Activated CD4-positive, alpha-beta T cell treated with anti-CD3 and anti-CD28 coated beads for 36 hours (primary cell): ENCODE measurements at regions not wholly inside any gene's neighbourhood (a gene's known extent, or its start where the extent isn't known, plus 50 kb on each side); places are given as distances from the start of the nearest gene placed in this dataset.
"Not testable (repeated sequence)": the region's sequence is repeated elsewhere in the genome, so short reads cannot be mapped to it uniquely, and the experiment has no call there.

Experiments
- ATAC-seq: fragments of 200-7000 bp; cut with Tn5 transposase; one replicate; pipeline ENCODE4 v1.10.0; 2021; ENCODE audit warnings: mild to moderate bottlenecking, moderate library complexity
- CTCF ChIA-PET: fragments of 350-600 bp; sonication (Branson Sonifier 250); formaldehyde crosslinking; loops from one replicate; lab custom pipeline; 2021; ENCODE audit warnings: antibody characterized with exemption; lab: Charles Lee
- POLR2A ChIA-PET: fragments of 350-600 bp; sonication (Branson Sonifier 250); formaldehyde crosslinking; loops from one replicate; lab custom pipeline; 2021; ENCODE audit warnings: antibody characterized with exemption, inconsistent platforms; lab: Charles Lee
- DNase-seq: peaks from one replicate; pipeline ENCODE4 v3.0.0-alpha.2; 2020
- H3K27ac Mint-ChIP-seq: one replicate; pipeline ENCODE4 v1.8.0; 2021; ENCODE audit warnings: mixed read lengths
- H3K27me3 Mint-ChIP-seq: one replicate; pipeline ENCODE4 v1.8.0; 2021; ENCODE audit warnings: mixed read lengths
- H3K36me3 Mint-ChIP-seq: one replicate; pipeline ENCODE4 v1.8.0; 2021; ENCODE audit warnings: low read depth, mixed read lengths
- H3K4me1 Mint-ChIP-seq: one replicate; pipeline ENCODE4 v1.8.0; 2021; ENCODE audit warnings: mixed read lengths
- H3K4me3 Mint-ChIP-seq: one replicate; pipeline ENCODE4 v1.8.0; 2021; ENCODE audit warnings: mild to moderate bottlenecking, moderate library complexity, mixed read lengths
- H3K9me3 Mint-ChIP-seq: one replicate; pipeline ENCODE4 v1.8.0; 2021; ENCODE audit warnings: low read depth, mixed read lengths
- intact Hi-C, 2 experiments: fragments of 100-400 bp; cut with DNase I in 1 of 2; cut with micrococcal nuclease in 1 of 2; formaldehyde crosslinking; loops; one replicate each; pipeline versions ENCODE4 v1.14.2 to v1.15.1; 2022 to 2024; cut with DNase I, micrococcal nuclease

DNA sequence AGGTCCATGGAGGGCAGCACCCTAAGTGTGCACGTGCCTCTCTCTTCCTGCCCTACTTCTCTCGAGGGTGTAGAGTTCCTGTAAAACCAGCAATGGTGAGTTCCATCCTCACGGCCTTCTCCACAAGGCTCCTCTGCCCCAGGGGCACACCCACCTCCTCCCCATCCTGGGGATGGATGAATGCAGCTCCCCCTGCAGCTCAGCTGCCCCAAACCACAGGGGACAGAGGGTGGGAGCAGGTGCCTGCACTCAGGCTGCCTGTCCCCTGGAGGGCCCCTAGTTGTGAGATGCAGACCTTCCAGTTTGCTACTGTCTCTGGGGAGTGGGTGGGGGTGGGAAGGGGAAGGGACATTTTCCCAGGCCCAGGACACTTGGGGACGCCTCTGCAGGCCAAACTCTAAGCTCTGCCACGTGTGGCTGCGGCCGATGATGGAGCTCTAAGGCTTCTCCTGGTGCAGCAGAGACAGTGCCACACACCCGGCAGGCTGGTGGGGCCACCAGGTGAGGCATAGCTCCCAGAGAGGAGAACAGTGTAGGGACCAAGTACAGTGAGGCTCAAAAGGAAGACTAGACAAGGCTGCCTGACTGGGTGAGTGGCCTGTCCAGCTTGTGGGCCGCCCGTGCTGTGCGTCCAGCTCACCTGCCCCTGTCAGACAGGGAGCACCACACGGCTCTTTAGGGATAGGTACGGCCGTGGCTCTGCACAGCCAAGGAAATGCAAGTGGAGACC lies 540.9 kb downstream of the TBC1D22A start:
- no peaks in the 10 kb centered on the region for H3K4me1 Mint-ChIP-seq
- CTCF ChIA-PET, result no interaction called here
- ATAC-seq (no peak), DNase-seq (no peak)
- peaks cover 1% of the 10 kb centered on the region for H3K9me3 Mint-ChIP-seq
- POLR2A ChIA-PET, result no interaction called here
- no peak overlapping the region for H3K27ac Mint-ChIP-seq
- no peak overlapping the region for H3K4me3 Mint-ChIP-seq
- no peaks in the 10 kb centered on the region for H3K36me3 Mint-ChIP-seq
- intact Hi-C loops, result no loop called here
- H3K27me3 Mint-ChIP-seq, result no peaks in the 10 kb centered on the region

DNA sequence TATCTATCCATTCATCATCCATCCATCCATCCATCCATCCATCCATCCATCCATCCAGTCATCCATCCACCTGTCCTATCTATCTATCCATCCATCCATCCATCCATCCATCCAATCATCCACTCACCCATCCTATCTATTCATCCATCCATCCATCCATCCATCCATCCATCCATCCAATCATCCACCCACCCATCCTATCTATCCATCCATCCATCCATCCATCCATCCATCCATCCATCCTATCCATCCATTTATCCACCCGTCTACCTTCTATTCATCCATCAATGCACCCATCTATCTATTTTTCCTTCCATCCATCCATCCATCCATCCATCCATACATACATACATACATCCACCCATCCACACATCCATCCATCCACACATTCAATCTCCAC lies 540.1 kb downstream of the TBC1D22A start:
- CTCF ChIA-PET, result interaction anchor here (0.6 kb wide), 1 partner anchor 11 kb away, joined by 3 read pairs; no protein-coding TSS in a partner anchor
- H3K27me3 Mint-ChIP-seq, intact Hi-C loops, H3K4me3 Mint-ChIP-seq, H3K27ac Mint-ChIP-seq, DNase-seq, POLR2A ChIA-PET, H3K4me1 Mint-ChIP-seq, ATAC-seq, H3K36me3 Mint-ChIP-seq, H3K9me3 Mint-ChIP-seq: not testable (repeated sequence)

DNA sequence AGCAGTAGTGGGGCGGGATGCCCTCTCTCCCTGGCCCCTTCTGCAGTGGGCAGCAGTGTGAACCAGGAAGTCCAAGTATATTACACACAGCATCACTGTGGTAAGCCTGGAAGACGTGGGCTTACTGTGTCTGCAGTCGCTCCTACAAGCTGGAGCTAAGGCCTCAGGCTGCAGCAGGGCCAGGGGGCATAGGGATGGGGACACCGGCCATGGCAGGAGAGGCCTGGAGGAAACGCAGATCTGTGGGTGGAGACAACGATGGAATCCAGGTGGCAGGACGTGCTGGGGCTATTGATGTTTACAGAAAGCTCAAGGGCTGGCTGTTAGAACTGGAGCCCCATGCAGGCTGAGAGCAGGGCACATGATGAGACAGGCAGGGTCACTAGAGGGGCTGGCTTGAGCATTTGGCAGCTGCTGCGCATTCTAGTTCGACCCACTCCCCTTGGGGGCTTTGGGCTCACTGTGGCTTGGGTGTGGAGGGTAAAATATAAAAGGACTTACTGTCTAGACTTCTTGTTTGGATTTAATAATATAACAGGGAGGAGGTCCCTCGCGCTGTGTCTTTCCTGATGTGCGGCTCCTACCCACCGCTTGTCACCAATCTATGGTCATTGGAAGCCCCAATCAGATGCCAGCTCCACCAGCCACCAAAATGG lies 539.5 kb downstream of the TBC1D22A start:
- H3K27me3 Mint-ChIP-seq, result no peaks in the 10 kb centered on the region
- ChIA-PET POLR2A (no interaction called here), CTCF (interaction anchor here (0.6 kb wide), 1 partner anchor 10 kb away, joined by 3 read pairs; no protein-coding TSS in a partner anchor)
- ATAC-seq, result no peak
- intact Hi-C loops, result no loop called here
- no peak for DNase-seq
- H3K4me1 Mint-ChIP-seq, result no peaks in the 10 kb centered on the region
- no peak overlapping the region for H3K4me3 Mint-ChIP-seq
- peaks cover under 1% of the 10 kb centered on the region for H3K9me3 Mint-ChIP-seq
- no peak overlapping the region for H3K27ac Mint-ChIP-seq
- H3K36me3 Mint-ChIP-seq, result no peaks in the 10 kb centered on the region

DNA sequence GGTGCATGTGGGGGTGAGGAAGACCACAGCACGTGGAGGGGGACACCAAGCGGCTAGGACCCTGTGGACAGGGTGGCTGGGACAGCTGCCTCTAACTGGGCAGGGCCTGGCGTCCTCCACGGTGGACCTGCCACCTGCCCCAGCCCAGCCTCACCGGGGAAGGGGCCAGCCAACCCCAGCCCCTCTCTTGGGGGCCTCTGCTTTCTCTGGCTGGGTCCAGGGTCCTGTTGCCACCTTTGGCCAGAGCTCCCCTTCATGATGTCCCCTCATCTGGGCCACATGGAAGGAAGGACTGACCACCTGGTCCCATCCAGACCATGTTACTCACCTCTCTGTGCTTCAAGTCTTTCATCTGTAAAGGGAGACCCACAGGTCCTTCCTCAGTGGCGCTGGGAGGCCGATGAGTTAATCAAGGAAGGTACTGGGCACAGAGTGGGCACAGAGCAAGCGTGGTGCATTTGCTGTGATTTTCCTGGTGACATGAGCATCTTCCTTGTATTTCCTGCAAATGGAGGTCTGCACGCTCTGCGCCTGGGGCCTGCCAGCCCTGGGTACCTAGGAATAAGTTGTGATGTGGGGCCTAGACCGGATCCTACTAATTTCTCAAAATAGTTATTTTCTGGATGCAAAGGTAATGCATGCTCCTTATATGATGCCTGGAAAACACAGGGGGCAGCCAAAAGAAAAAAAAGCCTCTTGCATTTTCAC lies 538.4 kb downstream of the TBC1D22A start:
- Mint-ChIP-seq H3K36me3 (no peaks in the 10 kb centered on the region), H3K4me3 (no peak overlapping the region), H3K27ac (no peak overlapping the region), H3K4me1 (no peaks in the 10 kb centered on the region), H3K9me3 (no peaks in the 10 kb centered on the region), H3K27me3 (peaks cover 3% of the 10 kb centered on the region)
- intact Hi-C loops, result no loop called here
- DNase-seq (no peak), ATAC-seq (no peak)
- ChIA-PET CTCF (no interaction called here), POLR2A (no interaction called here)

DNA sequence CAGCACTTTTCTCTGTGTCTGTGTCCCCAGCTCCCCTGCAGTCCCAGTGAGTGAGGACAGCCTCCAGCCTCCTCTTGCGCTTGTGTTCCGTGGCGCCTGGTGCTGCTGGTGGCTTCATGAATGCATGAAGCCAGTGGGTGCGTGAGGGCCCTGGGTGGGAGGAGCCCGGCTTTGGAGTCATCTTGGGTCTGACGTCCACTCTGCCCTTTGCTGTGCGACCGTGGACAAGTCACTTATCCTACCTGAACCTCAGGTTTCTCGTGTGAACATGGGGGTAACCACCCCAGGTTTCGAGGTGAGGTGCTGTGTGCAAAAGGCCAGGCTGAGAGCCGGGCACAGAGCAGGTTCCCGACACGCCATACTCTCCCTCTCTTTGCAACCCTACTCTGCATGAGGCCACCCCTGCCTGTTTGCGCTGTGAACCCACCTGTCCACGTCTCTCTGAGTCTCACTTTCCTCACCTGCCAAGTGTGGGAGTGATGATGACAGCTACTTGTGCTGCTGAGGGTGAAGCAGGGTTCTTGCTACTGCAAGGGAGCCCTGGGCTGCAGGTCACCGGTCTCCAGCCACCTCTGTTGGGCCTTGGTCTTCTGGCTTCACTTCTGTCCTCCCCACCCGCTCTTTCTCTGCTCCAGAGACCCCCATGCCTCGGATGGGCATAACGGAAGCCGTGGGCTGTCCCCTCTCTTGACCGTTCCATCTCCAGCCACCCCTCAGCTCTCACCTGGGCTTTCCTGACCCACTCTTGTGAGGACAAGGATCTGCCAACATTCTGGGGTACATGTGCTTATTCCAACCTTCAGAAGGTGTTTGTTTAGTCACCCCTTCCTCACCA lies 537.6 kb downstream of the TBC1D22A start:
- Mint-ChIP-seq H3K9me3 (no peaks in the 10 kb centered on the region), H3K27me3 (peaks cover 3% of the 10 kb centered on the region), H3K4me3 (no peak overlapping the region), H3K27ac (no peak overlapping the region), H3K36me3 (no peaks in the 10 kb centered on the region), H3K4me1 (no peaks in the 10 kb centered on the region)
- DNase-seq (no peak), ATAC-seq (no peak)
- POLR2A ChIA-PET, result no interaction called here
- CTCF ChIA-PET, result no interaction called here
- intact Hi-C loops, result no loop called here

DNA sequence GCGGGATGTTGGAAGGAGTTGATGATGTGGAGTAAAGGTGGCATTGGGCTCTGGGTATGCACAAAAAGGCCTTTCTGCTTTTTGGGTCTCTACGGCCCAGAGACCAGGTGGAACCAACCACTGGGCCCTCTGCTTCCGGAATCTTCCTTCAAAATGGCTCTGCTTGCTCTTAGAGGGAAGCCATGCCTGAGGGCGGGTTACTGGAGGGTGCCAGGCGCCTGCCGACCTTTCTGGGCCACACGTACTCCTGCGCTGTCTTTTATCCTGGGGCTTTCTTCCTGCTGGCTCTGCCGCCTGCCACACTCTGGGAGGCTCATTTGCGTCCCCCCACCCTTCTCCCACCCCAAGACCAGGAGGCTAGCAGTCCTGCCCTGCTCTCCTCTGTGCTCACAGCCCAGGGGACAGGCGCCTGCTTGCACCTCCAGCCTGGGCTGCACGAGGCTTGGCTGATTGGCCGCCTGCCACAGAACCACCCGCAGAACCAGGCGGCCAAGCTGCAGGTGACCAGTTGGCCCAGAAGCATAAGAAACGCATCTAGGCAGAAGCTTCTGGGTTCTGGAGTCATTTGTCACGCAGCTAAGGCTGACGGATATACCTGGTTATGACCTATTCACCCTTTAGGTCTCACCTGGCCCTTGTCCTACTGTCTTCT lies 536.9 kb downstream of the TBC1D22A start:
- DNase-seq, result no peak
- no peak for ATAC-seq
- no peaks in the 10 kb centered on the region for H3K36me3 Mint-ChIP-seq
- intact Hi-C loops, result no loop called here
- no peak overlapping the region for H3K27ac Mint-ChIP-seq
- no peak overlapping the region for H3K4me3 Mint-ChIP-seq
- ChIA-PET POLR2A (no interaction called here), CTCF (no interaction called here)
- H3K27me3 Mint-ChIP-seq, result peaks cover 3% of the 10 kb centered on the region
- H3K9me3 Mint-ChIP-seq, result no peaks in the 10 kb centered on the region
- H3K4me1 Mint-ChIP-seq, result no peaks in the 10 kb centered on the region

DNA sequence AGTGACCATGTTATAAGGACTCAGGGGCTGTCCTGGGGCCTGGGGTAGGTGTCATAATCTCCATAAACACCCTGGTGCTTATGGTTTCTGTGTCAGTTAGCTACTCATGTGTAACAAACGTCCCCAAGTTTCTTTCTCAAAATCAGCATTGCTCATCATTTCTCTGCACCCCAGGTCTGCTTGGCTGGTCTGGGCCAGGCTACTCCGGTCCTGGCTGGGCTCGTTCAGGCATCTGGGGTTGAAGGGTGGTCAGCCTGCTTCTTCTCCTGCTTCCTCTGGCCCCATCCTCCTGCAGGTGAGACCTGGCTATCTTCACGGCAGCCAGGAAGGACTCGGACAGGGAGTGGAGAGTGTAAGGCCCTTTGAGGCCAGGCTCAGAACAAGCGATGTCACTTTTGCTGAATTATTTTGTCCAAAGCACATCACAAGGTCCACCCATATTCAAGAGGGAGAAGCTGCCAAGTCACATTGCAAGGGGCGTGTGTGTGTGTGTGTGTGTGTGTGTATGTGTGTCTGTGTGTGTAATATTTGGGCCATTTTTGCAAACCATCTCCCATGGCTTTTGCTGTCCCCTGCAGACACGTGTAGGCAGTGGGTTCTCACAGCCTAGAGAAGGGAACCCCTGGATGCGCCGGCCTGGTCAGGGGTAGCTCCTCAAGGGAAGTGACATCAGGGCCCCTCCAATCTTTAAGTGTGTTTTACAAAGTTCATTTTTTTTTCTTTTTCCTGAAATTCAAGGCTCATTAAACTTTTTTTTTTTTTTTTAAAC lies 535.8 kb downstream of the TBC1D22A start:
- H3K36me3 Mint-ChIP-seq, result no peaks in the 10 kb centered on the region
- peaks cover 3% of the 10 kb centered on the region for H3K27me3 Mint-ChIP-seq
- no peaks in the 10 kb centered on the region for H3K9me3 Mint-ChIP-seq
- DNase-seq, result no peak
- CTCF ChIA-PET, result no interaction called here
- no peak overlapping the region for H3K27ac Mint-ChIP-seq
- no peaks in the 10 kb centered on the region for H3K4me1 Mint-ChIP-seq
- intact Hi-C loops, result no loop called here
- POLR2A ChIA-PET, result no interaction called here
- no peak overlapping the region for H3K4me3 Mint-ChIP-seq
- no peak for ATAC-seq

DNA sequence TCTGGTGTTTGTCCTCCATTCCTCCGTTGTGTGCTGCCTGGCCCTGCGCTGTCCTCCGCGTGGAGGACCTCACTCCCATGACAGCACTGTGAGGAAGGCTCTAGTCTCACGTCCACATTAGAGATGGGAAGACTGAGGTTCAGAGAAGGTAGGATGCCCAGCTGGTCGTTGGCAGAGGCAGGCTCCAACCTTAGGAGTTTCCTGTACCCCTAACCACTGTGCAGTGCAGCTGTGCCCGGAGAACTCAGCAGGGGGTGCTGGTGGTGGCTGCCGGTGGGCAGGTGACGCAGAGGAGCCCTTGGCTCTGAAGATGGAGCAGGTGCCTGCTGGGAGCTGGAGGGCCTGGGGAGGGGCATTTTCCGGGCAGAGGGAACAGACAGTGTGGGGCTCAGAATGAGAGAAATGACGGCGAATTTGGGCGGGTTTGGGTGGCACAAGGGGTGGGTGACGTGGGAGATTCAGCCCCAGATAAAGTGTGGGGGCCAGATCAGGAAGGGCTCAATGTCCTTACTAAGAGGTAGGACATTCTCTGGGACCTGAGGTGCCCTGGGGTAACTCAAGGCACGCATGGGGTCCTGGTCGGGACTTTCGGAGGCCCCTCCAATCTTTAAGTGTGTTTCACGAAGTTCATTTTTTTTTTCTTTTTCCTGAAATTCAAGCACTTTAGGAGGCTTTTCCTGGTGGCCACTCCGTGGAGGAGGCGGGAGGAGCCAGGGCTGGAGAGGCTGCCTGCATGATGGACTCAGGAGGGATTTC lies 535.0 kb downstream of the TBC1D22A start:
- ChIA-PET CTCF (no interaction called here), POLR2A (no interaction called here)
- no peak for DNase-seq
- peaks cover 3% of the 10 kb centered on the region for H3K27me3 Mint-ChIP-seq
- no peak for ATAC-seq
- intact Hi-C loops, result no loop called here
- no peaks in the 10 kb centered on the region for H3K4me1 Mint-ChIP-seq
- no peak overlapping the region for H3K27ac Mint-ChIP-seq
- H3K9me3 Mint-ChIP-seq, result no peaks in the 10 kb centered on the region
- H3K4me3 Mint-ChIP-seq, result no peak overlapping the region
- H3K36me3 Mint-ChIP-seq, result no peaks in the 10 kb centered on the region

DNA sequence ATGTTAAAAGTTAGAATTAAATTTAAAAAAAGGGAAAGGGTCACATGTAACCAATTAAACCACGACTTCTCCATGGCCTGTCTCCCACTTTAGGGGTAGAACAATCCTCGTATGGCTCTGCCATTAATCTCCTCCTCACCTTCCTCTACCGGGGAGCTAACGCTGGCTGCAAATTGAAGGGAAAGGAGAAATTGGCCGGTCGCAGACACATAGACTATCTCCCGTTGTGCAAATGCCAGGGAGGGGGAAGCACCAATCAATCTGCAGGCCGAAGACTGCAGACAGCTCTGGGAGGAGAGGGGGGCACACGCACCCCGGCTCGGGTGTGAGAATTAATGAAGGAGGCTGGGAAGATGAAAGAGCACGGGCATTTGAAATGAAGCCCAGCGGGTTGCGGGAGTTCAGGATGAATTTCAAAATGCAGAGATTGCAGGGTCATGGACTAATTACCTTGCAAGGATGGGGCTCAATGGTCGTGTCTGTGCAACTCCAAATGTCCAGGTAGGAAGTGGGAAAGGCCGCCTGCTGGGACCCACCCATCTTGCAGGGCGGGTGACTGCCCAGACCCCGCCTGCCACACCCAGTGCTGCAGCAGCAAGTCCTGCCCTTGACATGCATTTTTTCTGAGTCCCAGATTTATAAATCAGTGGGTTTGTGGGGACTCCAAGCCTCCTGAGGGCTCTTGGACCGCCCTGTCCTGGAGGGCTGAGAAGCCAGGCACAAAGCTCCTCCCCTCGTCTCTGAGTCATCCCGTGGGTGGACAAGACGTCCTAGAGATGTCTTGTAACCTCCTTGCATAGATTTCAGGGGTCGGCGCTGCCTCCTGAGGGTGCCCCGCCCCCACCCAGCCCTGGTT lies 534.2 kb downstream of the TBC1D22A start:
- H3K4me3 Mint-ChIP-seq, result no peak overlapping the region
- ATAC-seq (no peak), DNase-seq (peak; percentile 22)
- H3K36me3 Mint-ChIP-seq, result no peaks in the 10 kb centered on the region
- no peaks in the 10 kb centered on the region for H3K9me3 Mint-ChIP-seq
- ChIA-PET CTCF (no interaction called here), POLR2A (no interaction called here)
- peaks cover 3% of the 10 kb centered on the region for H3K27me3 Mint-ChIP-seq
- no peak overlapping the region for H3K27ac Mint-ChIP-seq
- no peaks in the 10 kb centered on the region for H3K4me1 Mint-ChIP-seq
- intact Hi-C loops, result no loop called here
